Astrocyte of the cerebellum (primary cell): ENCODE measurements at regions not wholly inside any gene's neighbourhood (a gene's known extent, or its start where the extent isn't known, plus 50 kb on each side); places are given as distances from the start of the nearest gene placed in this dataset.

ENCODE experiments used
- DNase-seq: peaks from one replicate; pipeline ENCODE4 v3.0.0-alpha.2; 2011; ENCODE audit warnings: low read depth
- H3K4me3 ChIP-seq: 2 replicates; pipeline ENCODE4 v1.5.1; 2011; ENCODE audit warnings: mild to moderate bottlenecking, low read depth, low read length, moderate library complexity
- CTCF ChIP-seq: IDR thresholded peaks from 2 replicates; pipeline ENCODE4 v1.5.1; 2012; ENCODE audit warnings: low read length, low read depth, moderate library complexity, mild to moderate bottlenecking; ENCODE audit errors: missing control alignments
- in situ Hi-C: cut with HindIII; loops from 2 replicates; pipeline ENCODE4 v1.10.0; 2017; ENCODE audit warnings: low sequenced_read_pairs

DNA sequence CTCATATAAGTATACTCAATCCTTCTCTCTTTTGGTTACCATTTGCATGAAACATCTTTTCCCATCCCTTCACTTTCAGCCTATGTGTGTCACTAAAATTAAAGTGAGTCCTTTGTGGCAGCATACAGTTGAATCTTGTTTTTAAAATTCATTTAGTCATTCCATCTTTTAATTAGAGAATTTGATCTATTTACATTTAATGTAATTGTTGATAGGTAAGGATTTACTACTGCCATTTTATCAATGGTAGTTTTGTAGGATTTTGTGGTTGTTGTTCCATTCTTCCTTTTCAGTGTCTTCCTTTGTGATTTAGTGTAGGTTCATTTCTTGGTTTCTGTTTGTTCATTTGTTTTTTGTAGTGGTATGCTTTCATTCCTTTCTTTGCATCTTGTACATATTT lies 191.9 kb upstream of the CTNNB1 start:
- in situ Hi-C loops = no loop called here
- DNase-seq = no peak

GRCh38 chr3:41011854-41012253 lies 187.5 kb upstream of the CTNNB1 start:
- TF ChIP-seq CTCF = no peak
- in situ Hi-C loops = no loop called here

More for the DNA sequence above, 191.9 kb upstream of the CTNNB1 start:
- TF ChIP-seq CTCF = no peak
- H3K4me3 ChIP-seq = no peak overlapping the region

GRCh38 chr3:41018855-41019254 lies 180.4 kb upstream of the CTNNB1 start:
- DNase-seq = no peak
- H3K4me3 ChIP-seq = no peak overlapping the region
- in situ Hi-C loops = no loop called here
- TF ChIP-seq CTCF = no peak

More at GRCh38 chr3:41011854-41012253, 187.5 kb upstream of the CTNNB1 start:
- no peak overlapping the region for H3K4me3 ChIP-seq
- no peak for DNase-seq

DNA sequence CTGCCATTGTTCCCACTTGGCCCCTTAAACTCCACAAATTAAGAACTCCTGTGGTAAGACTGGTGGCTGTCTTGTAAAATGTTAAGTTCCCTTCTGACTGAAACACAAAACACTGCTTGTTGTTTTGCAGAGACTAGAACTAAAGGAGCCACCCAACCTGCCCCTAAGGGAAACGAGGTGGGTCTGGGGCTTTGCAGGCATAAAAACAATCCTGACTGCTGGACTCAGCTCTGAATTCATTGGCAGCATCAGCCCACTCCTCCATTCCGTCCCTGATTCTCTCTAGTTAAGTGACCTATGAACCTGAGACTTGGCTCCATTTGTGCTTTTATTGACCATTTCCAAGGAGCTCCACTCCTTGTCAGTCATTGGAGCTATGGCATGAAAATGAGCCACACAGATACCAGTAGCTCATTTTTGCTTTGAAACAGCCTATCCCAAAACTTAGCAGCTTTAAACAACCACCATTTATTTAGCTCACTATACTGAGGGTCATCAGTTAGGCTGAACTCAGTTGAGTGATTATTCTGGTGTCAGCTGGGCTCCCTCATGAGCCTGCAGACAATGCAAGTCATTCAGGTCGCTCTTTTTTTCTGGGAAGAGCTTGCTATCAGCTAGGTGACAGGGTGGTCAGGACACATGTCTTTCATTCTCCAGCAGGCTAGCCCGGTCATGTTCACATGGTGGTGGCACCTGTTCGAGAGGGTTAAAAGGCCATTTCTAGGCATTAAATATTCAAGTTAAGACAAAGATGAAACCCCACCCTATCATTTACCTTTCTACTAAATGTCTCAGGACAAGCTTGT lies 175.1 kb upstream of the CTNNB1 start:
- no peak for TF ChIP-seq CTCF
- no peak for DNase-seq
- in situ Hi-C loops = no loop called here
- H3K4me3 ChIP-seq = no peak overlapping the region

DNA sequence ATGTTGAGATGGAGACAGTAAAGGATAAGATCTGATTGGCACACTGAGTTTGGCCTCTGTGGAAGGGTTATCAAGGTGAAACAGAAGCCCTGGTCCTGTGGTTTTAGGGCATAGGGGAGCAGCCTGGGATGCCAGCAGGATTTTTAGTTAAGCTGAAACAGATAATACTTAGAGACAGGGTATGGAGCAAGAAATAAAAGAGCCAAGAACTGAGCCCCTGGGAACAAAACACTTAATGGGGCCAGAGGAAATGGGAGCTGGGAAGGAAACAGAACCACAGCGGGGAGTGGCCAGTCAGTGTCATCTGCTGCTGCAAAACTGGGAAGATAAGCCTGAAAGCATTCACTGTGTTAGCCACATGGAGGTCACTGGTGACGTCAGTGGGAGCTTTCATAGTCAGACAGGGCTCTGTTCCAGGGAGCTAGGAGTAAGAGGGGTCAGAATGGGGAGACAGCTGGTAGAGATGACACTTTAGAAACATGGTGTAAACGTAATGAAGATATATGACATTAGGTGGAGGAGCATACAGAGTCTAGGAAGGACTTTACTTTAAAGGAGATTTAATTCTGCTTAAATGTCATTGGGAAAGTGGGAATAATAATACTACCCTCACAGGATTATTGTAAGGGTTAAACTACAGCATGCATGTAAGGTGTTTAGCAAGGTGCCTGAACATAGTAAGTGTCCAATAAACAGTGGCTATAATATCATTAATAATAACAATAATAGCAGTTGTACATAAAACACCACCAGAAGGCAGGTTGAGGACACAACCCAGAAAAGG lies 172.7 kb upstream of the CTNNB1 start:
- H3K4me3 ChIP-seq = no peak overlapping the region
- no peak for TF ChIP-seq CTCF
- in situ Hi-C loops = no loop called here
- DNase-seq = peak; percentile 49

DNA sequence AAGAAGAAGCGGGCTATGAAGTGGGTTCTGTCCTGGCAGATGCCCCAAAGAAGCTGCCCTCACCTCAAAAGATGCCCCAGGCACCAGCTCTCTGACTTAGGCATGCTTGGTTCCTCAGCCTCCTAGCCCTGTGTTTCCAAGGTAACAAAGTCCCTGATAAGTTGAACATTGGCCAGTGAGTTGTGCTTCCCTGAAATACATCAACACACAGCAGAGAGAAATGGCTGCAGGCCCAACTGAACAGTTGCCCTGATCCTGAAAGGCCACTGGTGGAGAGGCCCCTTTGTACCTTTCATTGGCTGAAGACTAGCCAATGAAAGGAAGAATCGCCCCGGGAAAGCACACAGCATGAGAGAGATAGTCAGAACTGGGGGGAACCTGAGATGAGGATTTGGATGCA lies 169.9 kb upstream of the CTNNB1 start:
- TF ChIP-seq CTCF = no peak
- no peak overlapping the region for H3K4me3 ChIP-seq
- no peak for DNase-seq
- in situ Hi-C loops = no loop called here
